GM21423 (cell line): ENCODE measurements at regions not wholly inside any gene's neighbourhood (a gene's known extent, or its start where the extent isn't known, plus 50 kb on each side); places are given as distances from the start of the nearest gene placed in this dataset.
"Not testable (repeated sequence)": the region's sequence is repeated elsewhere in the genome, so short reads cannot be mapped to it uniquely, and the experiment has no call there.

Source experiments
- ATAC-seq: cut with Tn5 transposase; IDR thresholded peaks from one replicate; pipeline ENCODE4 v1.9.1; 2021; ENCODE audit warnings: mild to moderate bottlenecking, moderate library complexity; ENCODE audit not compliant: unreplicated experiment

GRCh38 chr1:146729642-146730344 lies 208.3 kb upstream of the NBPF12 start:
- ATAC-seq: not testable (repeated sequence)

- not testable (repeated sequence) for ATAC-seq
Observed at GRCh38 chr1:146715054-146715453, 223.1 kb upstream of the NBPF12 start.

- ATAC-seq: not testable (repeated sequence)
Observed at GRCh38 chr1:146710838-146711521, 227.1 kb upstream of the NBPF12 start.

GRCh38 chr1:146709302-146709701 lies 228.8 kb upstream of the NBPF12 start:
- ATAC-seq: not testable (repeated sequence)

GRCh38 chr1:146704162-146704724 lies 233.9 kb upstream of the NBPF12 start:
- not testable (repeated sequence) for ATAC-seq

- not testable (repeated sequence) for ATAC-seq
Observed at GRCh38 chr1:146701320-146701719, 236.8 kb upstream of the NBPF12 start.

GRCh38 chr1:146695388-146695787 lies 242.7 kb upstream of the NBPF12 start:
- ATAC-seq: not testable (repeated sequence)

GRCh38 chr1:146691798-146692197 lies 246.3 kb upstream of the NBPF12 start:
- ATAC-seq: not testable (repeated sequence)

- ATAC-seq: not testable (repeated sequence)
Observed at GRCh38 chr1:146688893-146689292, 249.2 kb upstream of the NBPF12 start.

- not testable (repeated sequence) for ATAC-seq
Observed at GRCh38 chr1:146686777-146687366, 251.3 kb upstream of the NBPF12 start.

- not testable (repeated sequence) for ATAC-seq
Observed at GRCh38 chr1:146683126-146683429, 255.0 kb upstream of the NBPF12 start.

- not testable (repeated sequence) for ATAC-seq
Observed at GRCh38 chr1:146682227-146683125, 255.6 kb upstream of the NBPF12 start.

GRCh38 chr1:146673729-146674299 lies 264.3 kb upstream of the NBPF12 start:
- not testable (repeated sequence) for ATAC-seq

- not testable (repeated sequence) for ATAC-seq
Observed at GRCh38 chr1:146672608-146673007, 265.5 kb upstream of the NBPF12 start.

GRCh38 chr1:146671588-146671987 lies 266.5 kb upstream of the NBPF12 start:
- ATAC-seq: not testable (repeated sequence)

- not testable (repeated sequence) for ATAC-seq
Observed at GRCh38 chr1:146670832-146671566, 267.1 kb upstream of the NBPF12 start.

GRCh38 chr1:146666275-146666674 lies 271.8 kb upstream of the NBPF12 start:
- not testable (repeated sequence) for ATAC-seq

GRCh38 chr1:146660242-146660641 lies 277.9 kb upstream of the NBPF12 start:
- not testable (repeated sequence) for ATAC-seq

- not testable (repeated sequence) for ATAC-seq
Observed at GRCh38 chr1:146656356-146657060, 281.6 kb upstream of the NBPF12 start.
